RWPE2 (cell line): ENCODE measurements at regions not wholly inside any gene's neighbourhood (a gene's known extent, or its start where the extent isn't known, plus 50 kb on each side); places are given as distances from the start of the nearest gene placed in this dataset.

Experiments
- ATAC-seq: fragments of 200-7000 bp; cut with Tn5 transposase; 3 replicates; pipeline ENCODE4 v1.9.1; 2021; ENCODE audit warnings: low read depth
- DNase-seq: peaks from one replicate; pipeline ENCODE4 v3.0.0-alpha.2; 2020; ENCODE audit warnings: low spot score
- H3K27ac ChIP-seq: fragments of 450-650 bp; 2 replicates; pipeline ENCODE4 v1.5.1; 2017; ENCODE audit warnings: mild to moderate bottlenecking; ENCODE audit not compliant: poor library complexity, severe bottlenecking
- H3K27me3 ChIP-seq: fragments of 250-450 bp; sonication (Bioruptor Pico); 2 replicates; pipeline ENCODE4 v1.5.1; 2021; ENCODE audit warnings: mild to moderate bottlenecking, moderate library complexity; ENCODE audit not compliant: insufficient read depth, poor library complexity, severe bottlenecking
- H3K36me3 ChIP-seq: fragments of 250-450 bp; sonication (Bioruptor Pico); 2 replicates; pipeline ENCODE4 v1.5.1; 2020; ENCODE audit warnings: low read depth, mild to moderate bottlenecking, moderate library complexity
- H3K4me1 ChIP-seq: fragments of 250-450 bp; sonication (Bioruptor Pico); 2 replicates; pipeline ENCODE4 v1.5.1; 2021; ENCODE audit warnings: mild to moderate bottlenecking, moderate library complexity; ENCODE audit not compliant: insufficient read depth, poor library complexity, severe bottlenecking
- H3K4me3 ChIP-seq: fragments of 250-450 bp; sonication (Bioruptor Pico); 2 replicates; pipeline ENCODE4 v1.5.1; 2021; ENCODE audit warnings: mild to moderate bottlenecking, moderate library complexity; ENCODE audit not compliant: severe bottlenecking
- H3K9me3 ChIP-seq: fragments of 250-450 bp; sonication (Bioruptor Pico); 2 replicates; pipeline ENCODE4 v1.5.1; 2021; ENCODE audit warnings: mild to moderate bottlenecking, moderate library complexity; ENCODE audit not compliant: severe bottlenecking
- CTCF ChIP-seq: fragments of 450-650 bp; IDR thresholded peaks from one replicate; pipeline ENCODE4 v1.5.1; 2017; ENCODE audit warnings: mild to moderate bottlenecking, moderate library complexity; ENCODE audit not compliant: poor library complexity, severe bottlenecking

GRCh38 chr2:117714110-117714509 is 100.4 kb upstream of the DDX18 start:
- TF ChIP-seq CTCF = no peak
- peaks cover 28% of the 10 kb centered on the region for H3K27me3 ChIP-seq
- H3K4me1 ChIP-seq = no peaks in the 10 kb centered on the region
- ATAC-seq (no peak), DNase-seq (no peak)
- H3K27ac ChIP-seq = no peak overlapping the region
- H3K36me3 ChIP-seq = no peaks in the 10 kb centered on the region
- H3K4me3 ChIP-seq = no peak overlapping the region
- no peaks in the 10 kb centered on the region for H3K9me3 ChIP-seq

- H3K4me1 ChIP-seq = no peaks in the 10 kb centered on the region
- H3K4me3 ChIP-seq = no peak overlapping the region
- DNase-seq = no peak
- H3K36me3 ChIP-seq = no peaks in the 10 kb centered on the region
- H3K27ac ChIP-seq = no peak overlapping the region
- H3K27me3 ChIP-seq = peaks cover 28% of the 10 kb centered on the region
- ATAC-seq = no peak
- H3K9me3 ChIP-seq = no peaks in the 10 kb centered on the region
- no peak for TF ChIP-seq CTCF
Observed at GRCh38 chr2:117714745-117715417, 99.6 kb upstream of the DDX18 start.

- ATAC-seq = no peak
- peaks cover 28% of the 10 kb centered on the region for H3K27me3 ChIP-seq
- H3K4me3 ChIP-seq = no peak overlapping the region
- H3K36me3 ChIP-seq = no peaks in the 10 kb centered on the region
- H3K9me3 ChIP-seq = no peaks in the 10 kb centered on the region
- no peak overlapping the region for H3K27ac ChIP-seq
- no peak for DNase-seq
- H3K4me1 ChIP-seq = no peaks in the 10 kb centered on the region
- TF ChIP-seq CTCF = no peak
Observed at GRCh38 chr2:117716505-117716904, 98.0 kb upstream of the DDX18 start.

GRCh38 chr2:117717072-117717471 is 97.4 kb upstream of the DDX18 start:
- Histone ChIP-seq H3K9me3 (no peaks in the 10 kb centered on the region), H3K4me1 (no peaks in the 10 kb centered on the region), H3K36me3 (no peaks in the 10 kb centered on the region), H3K27ac (no peak overlapping the region), H3K4me3 (no peak overlapping the region), H3K27me3 (peaks cover 28% of the 10 kb centered on the region)
- ATAC-seq (no peak), DNase-seq (no peak)
- no peak for TF ChIP-seq CTCF

- no peak for ATAC-seq
- peaks cover 28% of the 10 kb centered on the region for H3K27me3 ChIP-seq
Observed at GRCh38 chr2:117718048-117718447, 96.4 kb upstream of the DDX18 start.

More at GRCh38 chr2:117718048-117718447, 96.4 kb upstream of the DDX18 start:
- Histone ChIP-seq H3K9me3 (no peaks in the 10 kb centered on the region), H3K4me3 (no peak overlapping the region), H3K4me1 (no peaks in the 10 kb centered on the region), H3K27ac (no peak overlapping the region), H3K36me3 (no peaks in the 10 kb centered on the region)
- TF ChIP-seq CTCF = no peak
- no peak for DNase-seq
